RWPE2 (cell line): ENCODE measurements at regions not wholly inside any gene's neighbourhood (a gene's known extent, or its start where the extent isn't known, plus 50 kb on each side); places are given as distances from the start of the nearest gene placed in this dataset.

Source experiments
- ATAC-seq: fragments of 200-7000 bp; cut with Tn5 transposase; 3 replicates; pipeline ENCODE4 v1.9.1; 2021; ENCODE audit warnings: low read depth
- DNase-seq: peaks from one replicate; pipeline ENCODE4 v3.0.0-alpha.2; 2020; ENCODE audit warnings: low spot score
- H3K27ac ChIP-seq: fragments of 450-650 bp; 2 replicates; pipeline ENCODE4 v1.5.1; 2017; ENCODE audit warnings: mild to moderate bottlenecking; ENCODE audit not compliant: poor library complexity, severe bottlenecking
- H3K27me3 ChIP-seq: fragments of 250-450 bp; sonication (Bioruptor Pico); 2 replicates; pipeline ENCODE4 v1.5.1; 2021; ENCODE audit warnings: mild to moderate bottlenecking, moderate library complexity; ENCODE audit not compliant: insufficient read depth, poor library complexity, severe bottlenecking
- H3K36me3 ChIP-seq: fragments of 250-450 bp; sonication (Bioruptor Pico); 2 replicates; pipeline ENCODE4 v1.5.1; 2020; ENCODE audit warnings: low read depth, mild to moderate bottlenecking, moderate library complexity
- H3K4me1 ChIP-seq: fragments of 250-450 bp; sonication (Bioruptor Pico); 2 replicates; pipeline ENCODE4 v1.5.1; 2021; ENCODE audit warnings: mild to moderate bottlenecking, moderate library complexity; ENCODE audit not compliant: insufficient read depth, poor library complexity, severe bottlenecking
- H3K4me3 ChIP-seq: fragments of 250-450 bp; sonication (Bioruptor Pico); 2 replicates; pipeline ENCODE4 v1.5.1; 2021; ENCODE audit warnings: mild to moderate bottlenecking, moderate library complexity; ENCODE audit not compliant: severe bottlenecking
- H3K9me3 ChIP-seq: fragments of 250-450 bp; sonication (Bioruptor Pico); 2 replicates; pipeline ENCODE4 v1.5.1; 2021; ENCODE audit warnings: mild to moderate bottlenecking, moderate library complexity; ENCODE audit not compliant: severe bottlenecking
- CTCF ChIP-seq: fragments of 450-650 bp; IDR thresholded peaks from one replicate; pipeline ENCODE4 v1.5.1; 2017; ENCODE audit warnings: mild to moderate bottlenecking, moderate library complexity; ENCODE audit not compliant: poor library complexity, severe bottlenecking

- Histone ChIP-seq H3K9me3 (no peaks in the 10 kb centered on the region), H3K27ac (no peak overlapping the region), H3K27me3 (no peaks in the 10 kb centered on the region), H3K4me1 (no peaks in the 10 kb centered on the region), H3K36me3 (no peaks in the 10 kb centered on the region), H3K4me3 (no peak overlapping the region)
- DNase-seq, result no peak
- no peak for TF ChIP-seq CTCF
- peak; percentile 40; the same call in 1 of the 3 replicates for ATAC-seq
Measured at GRCh38 chr12:76704693-76705092, 59.2 kb upstream of the ZDHHC17 start.

- DNase-seq (no peak), ATAC-seq (peak; percentile 65)
- H3K27me3 ChIP-seq, result no peaks in the 10 kb centered on the region
- H3K4me1 ChIP-seq, result no peaks in the 10 kb centered on the region
- no peaks in the 10 kb centered on the region for H3K9me3 ChIP-seq
- no peak overlapping the region for H3K27ac ChIP-seq
- H3K4me3 ChIP-seq, result no peak overlapping the region
- TF ChIP-seq CTCF, result no peak
- no peaks in the 10 kb centered on the region for H3K36me3 ChIP-seq
Measured at GRCh38 chr12:76706101-76706500, 57.8 kb upstream of the ZDHHC17 start.

- no peak overlapping the region for H3K4me3 ChIP-seq
- ATAC-seq, result no peak
Measured at GRCh38 chr12:76706761-76707160, 57.2 kb upstream of the ZDHHC17 start.

GRCh38 chr12:76707772-76708171 is 56.1 kb upstream of the ZDHHC17 start:
- no peaks in the 10 kb centered on the region for H3K27me3 ChIP-seq
- H3K4me1 ChIP-seq, result no peaks in the 10 kb centered on the region
- DNase-seq (no peak), ATAC-seq (no peak)
- no peak for TF ChIP-seq CTCF
- no peaks in the 10 kb centered on the region for H3K36me3 ChIP-seq
- H3K27ac ChIP-seq, result no peak overlapping the region
- no peaks in the 10 kb centered on the region for H3K9me3 ChIP-seq
- H3K4me3 ChIP-seq, result no peak overlapping the region

More at GRCh38 chr12:76706761-76707160, 57.2 kb upstream of the ZDHHC17 start:
- Histone ChIP-seq H3K27ac (no peak overlapping the region), H3K27me3 (no peaks in the 10 kb centered on the region), H3K4me1 (no peaks in the 10 kb centered on the region), H3K36me3 (no peaks in the 10 kb centered on the region), H3K9me3 (no peaks in the 10 kb centered on the region)
- TF ChIP-seq CTCF, result no peak
- DNase-seq, result no peak

- Histone ChIP-seq H3K27ac (no peak overlapping the region), H3K4me1 (no peaks in the 10 kb centered on the region), H3K4me3 (no peak overlapping the region), H3K9me3 (no peaks in the 10 kb centered on the region), H3K36me3 (no peaks in the 10 kb centered on the region), H3K27me3 (no peaks in the 10 kb centered on the region)
- no peak for TF ChIP-seq CTCF
- ATAC-seq (no peak), DNase-seq (no peak)
Measured at GRCh38 chr12:76708296-76708695, 55.6 kb upstream of the ZDHHC17 start.
